ENCODE measurements at regions not wholly inside any gene's neighbourhood (a gene's known extent, or its start where the extent isn't known, plus 50 kb on each side); places are given as distances from the start of the nearest gene placed in this dataset.

GRCh38 chr5:89401012-89401411, 518.0 kb upstream of the MEF2C start:
- Histone ChIP-seq H3K36me3 (no peaks in the 10 kb centered on the region), H3K4me3 (no peak overlapping the region), H3K4me1 (no peaks in the 10 kb centered on the region), H3K9me3 (no peaks in the 10 kb centered on the region), H3K27me3 (no peaks in the 10 kb centered on the region), H3K27ac (no peak overlapping the region)
- intact Hi-C loops (cut with DNase I; ENCODE audit: low total_unique reads) = no loop called here
- no peak for DNase-seq
- 73 to 84% (median 81%) methylated on average over 3 of the region's 3 CpGs for WGBS, 5 donors
- TF ChIP-seq POLR2A (IDR thresholded peaks at IDR 0.05) (no peak), POLR2AphosphoS5 (IDR thresholded peaks at IDR 0.05) (no peak), CTCF (IDR thresholded peaks at IDR 0.05) (no peak), EP300 (IDR thresholded peaks at IDR 0.05) (no peak)

GRCh38 chr5:89399548-89399947, 516.6 kb upstream of the MEF2C start:
- intact Hi-C loops (cut with DNase I; ENCODE audit: low total_unique reads) = no loop called here
- no peak for DNase-seq
- H3K27ac ChIP-seq = no peak overlapping the region
- no peaks in the 10 kb centered on the region for H3K27me3 ChIP-seq
- no peaks in the 10 kb centered on the region for H3K4me1 ChIP-seq
- no peak overlapping the region for H3K4me3 ChIP-seq
- no peaks in the 10 kb centered on the region for H3K9me3 ChIP-seq
- 34 to 67% (median 58%) methylated on average over 1 of the region's 1 CpG for WGBS, 5 donors
- no peaks in the 10 kb centered on the region for H3K36me3 ChIP-seq
- TF ChIP-seq EP300 (IDR thresholded peaks at IDR 0.05) (no peak), CTCF (IDR thresholded peaks at IDR 0.05) (no peak), POLR2AphosphoS5 (IDR thresholded peaks at IDR 0.05) (no peak), POLR2A (IDR thresholded peaks at IDR 0.05) (no peak)

- 64 to 84% (median 77%) methylated on average over 1 of the region's 1 CpG for WGBS, 5 donors
- no peak for DNase-seq
- H3K4me1 ChIP-seq = no peaks in the 10 kb centered on the region
- no peaks in the 10 kb centered on the region for H3K36me3 ChIP-seq
- no peak for TF ChIP-seq CTCF (IDR thresholded peaks at IDR 0.05)
- no peaks in the 10 kb centered on the region for H3K9me3 ChIP-seq
- H3K27ac ChIP-seq = peak overlapping the region in 2 of 5 donors; percentile 29 to 49
- intact Hi-C loops (cut with DNase I; ENCODE audit: low total_unique reads) = no loop called here
- H3K4me3 ChIP-seq = no peak overlapping the region
- H3K27me3 ChIP-seq = no peaks in the 10 kb centered on the region
These were observed 514.1 kb upstream of the MEF2C start for GRCh38 chr5:89397096-89397495.

- no peak for TF ChIP-seq POLR2A (IDR thresholded peaks at IDR 0.05)
- TF ChIP-seq CTCF (IDR thresholded peaks at IDR 0.05) = no peak
- no peak for TF ChIP-seq EP300 (IDR thresholded peaks at IDR 0.05)
- TF ChIP-seq POLR2AphosphoS5 (IDR thresholded peaks at IDR 0.05) = no peak
- DNase-seq = peak in 1 of 2 donors; percentile 42
- WGBS, 5 donors = 7 to 31% (median 11%) methylated on average over 2 of the region's 2 CpGs
- no peaks in the 10 kb centered on the region for H3K36me3 ChIP-seq
- no peaks in the 10 kb centered on the region for H3K9me3 ChIP-seq
- H3K27ac ChIP-seq = peak overlapping the region in 3 of 5 donors; percentile 14 to 49 (median 29)
- H3K4me1 ChIP-seq = no peaks in the 10 kb centered on the region
- intact Hi-C loops (cut with DNase I; ENCODE audit: low total_unique reads) = no loop called here
- no peak overlapping the region for H3K4me3 ChIP-seq
- no peaks in the 10 kb centered on the region for H3K27me3 ChIP-seq
These were observed 513.4 kb upstream of the MEF2C start for GRCh38 chr5:89396278-89396954.

Data from stomach (tissue), 8 donors.